ENCODE measurements at regions not wholly inside any gene's neighbourhood (a gene's known extent, or its start where the extent isn't known, plus 50 kb on each side); places are given as distances from the start of the nearest gene placed in this dataset.

DNA sequence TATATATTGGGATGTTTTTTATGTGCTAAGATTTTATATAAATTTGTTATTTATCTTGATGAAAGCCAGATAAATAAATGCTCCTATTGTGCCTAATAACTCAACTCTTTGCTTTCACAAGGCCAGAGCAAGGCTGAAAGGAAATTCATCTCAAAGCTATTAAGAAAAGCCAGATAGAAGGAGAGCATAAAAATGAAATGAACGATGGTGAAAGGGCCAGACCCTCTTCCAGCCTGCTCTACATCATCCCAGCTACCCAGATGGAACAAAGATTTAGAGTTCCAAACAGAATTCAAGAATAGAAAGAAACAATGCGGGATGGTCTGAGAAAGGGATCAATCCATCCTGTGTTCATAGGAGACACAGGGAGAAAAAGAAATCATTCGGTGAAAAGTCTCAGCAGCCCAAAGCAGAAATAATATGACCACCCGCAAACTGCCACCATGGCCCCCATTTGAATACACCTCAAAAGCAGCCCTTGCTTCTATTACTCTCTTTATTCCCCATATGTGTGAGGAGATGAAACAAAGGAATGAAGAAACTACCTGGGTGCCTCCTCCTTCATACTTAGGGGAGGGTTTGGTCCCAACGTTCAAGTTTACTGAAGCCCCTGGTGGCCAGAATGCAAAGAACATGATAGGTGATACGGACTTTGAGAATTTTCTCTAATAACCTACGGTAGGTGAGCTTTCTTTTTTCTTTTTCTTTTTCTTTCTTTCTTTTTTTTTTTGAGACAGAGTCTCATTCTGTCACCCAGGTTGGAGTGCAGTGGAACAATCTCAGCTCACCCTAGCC lies 110.1 kb upstream of the FBXO11 start:
- no peak overlapping the region for H3K4me3 ChIP-seq (ENCODE audit: low read depth, low read length)
- DNase-seq (ENCODE audit: low read depth) = no peak
- TF ChIP-seq, protein P1, sequence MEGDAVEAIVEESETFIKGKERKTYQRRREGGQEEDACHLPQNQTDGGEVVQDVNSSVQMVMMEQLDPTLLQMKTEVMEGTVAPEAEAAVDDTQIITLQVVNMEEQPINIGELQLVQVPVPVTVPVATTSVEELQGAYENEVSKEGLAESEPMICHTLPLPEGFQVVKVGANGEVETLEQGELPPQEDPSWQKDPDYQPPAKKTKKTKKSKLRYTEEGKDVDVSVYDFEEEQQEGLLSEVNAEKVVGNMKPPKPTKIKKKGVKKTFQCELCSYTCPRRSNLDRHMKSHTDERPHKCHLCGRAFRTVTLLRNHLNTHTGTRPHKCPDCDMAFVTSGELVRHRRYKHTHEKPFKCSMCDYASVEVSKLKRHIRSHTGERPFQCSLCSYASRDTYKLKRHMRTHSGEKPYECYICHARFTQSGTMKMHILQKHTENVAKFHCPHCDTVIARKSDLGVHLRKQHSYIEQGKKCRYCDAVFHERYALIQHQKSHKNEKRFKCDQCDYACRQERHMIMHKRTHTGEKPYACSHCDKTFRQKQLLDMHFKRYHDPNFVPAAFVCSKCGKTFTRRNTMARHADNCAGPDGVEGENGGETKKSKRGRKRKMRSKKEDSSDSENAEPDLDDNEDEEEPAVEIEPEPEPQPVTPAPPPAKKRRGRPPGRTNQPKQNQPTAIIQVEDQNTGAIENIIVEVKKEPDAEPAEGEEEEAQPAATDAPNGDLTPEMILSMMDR (IDR thresholded peaks at IDR 0.05; ENCODE audit: insufficient read depth, low read length) = no peak

DNA sequence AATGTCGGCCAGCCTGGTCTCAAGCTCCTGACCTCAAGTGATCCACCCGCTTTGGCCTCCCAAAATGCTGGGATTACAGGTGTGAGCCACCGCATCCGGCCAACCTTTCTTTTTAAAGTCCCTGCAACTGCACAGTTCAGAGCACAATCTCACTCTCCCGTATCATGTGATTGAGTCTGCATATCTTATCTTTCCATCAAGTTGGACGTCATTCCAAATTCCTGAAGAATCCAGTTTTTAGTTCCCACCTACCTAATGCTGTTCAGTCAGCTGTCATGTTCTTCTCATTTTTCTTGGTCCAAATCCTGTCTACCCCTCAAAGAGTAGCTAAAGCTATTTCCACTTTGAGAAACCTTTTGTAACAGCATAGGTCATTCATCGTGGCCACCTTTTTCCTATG lies 110.8 kb upstream of the FBXO11 start:
- TF ChIP-seq, protein P1 (IDR thresholded peaks at IDR 0.05; ENCODE audit: insufficient read depth, low read length) = no peak
- DNase-seq (ENCODE audit: low read depth) = no peak
- no peak overlapping the region for H3K4me3 ChIP-seq (ENCODE audit: low read depth, low read length)

DNA sequence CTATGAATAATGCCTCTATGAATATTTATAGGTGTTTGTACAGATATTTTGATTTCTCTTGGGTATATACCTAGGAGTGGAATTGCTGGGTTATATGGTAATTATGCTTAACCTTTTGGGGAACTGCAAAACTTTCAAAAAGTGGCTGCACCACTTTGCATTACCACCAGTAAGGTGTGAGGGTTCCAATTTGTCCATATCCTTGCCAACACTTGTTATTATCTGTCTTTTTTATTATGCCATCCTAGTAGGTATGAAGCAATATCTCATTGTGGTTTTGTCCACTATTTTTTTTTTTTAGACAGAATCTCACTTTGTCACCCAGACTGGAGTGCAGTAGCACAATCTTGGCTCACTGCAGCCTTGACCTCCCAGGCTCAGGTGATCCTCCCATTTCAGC lies 112.2 kb upstream of the FBXO11 start:
- TF ChIP-seq, protein P1 (IDR thresholded peaks at IDR 0.05; ENCODE audit: insufficient read depth, low read length) = no peak
- no peak for DNase-seq (ENCODE audit: low read depth)
- H3K4me3 ChIP-seq (ENCODE audit: low read depth, low read length) = no peak overlapping the region

DNA sequence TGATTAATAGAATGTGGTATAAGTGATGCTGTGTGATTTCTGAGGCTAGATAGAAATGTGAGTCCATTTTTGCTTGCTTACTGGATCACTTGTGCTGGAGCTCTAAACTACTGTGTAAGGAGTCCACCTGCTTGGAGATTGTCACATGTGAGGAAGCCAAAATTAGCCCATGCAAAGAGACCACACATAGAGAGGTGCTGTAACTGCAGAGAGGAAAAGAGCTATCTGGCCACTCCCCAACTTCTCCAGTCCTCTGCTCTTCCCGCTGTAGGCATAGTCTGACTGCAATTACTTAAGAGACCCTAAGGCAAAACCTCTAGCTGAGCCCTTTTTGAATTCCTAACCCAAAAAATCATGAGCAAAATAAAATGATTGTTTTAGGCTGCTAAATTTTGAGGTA lies 120.6 kb upstream of the FBXO11 start:
- no peak for DNase-seq (ENCODE audit: low read depth)
- TF ChIP-seq, protein P1 (IDR thresholded peaks at IDR 0.05; ENCODE audit: insufficient read depth, low read length) = no peak
- H3K4me3 ChIP-seq (ENCODE audit: low read depth, low read length) = no peak overlapping the region

DNA sequence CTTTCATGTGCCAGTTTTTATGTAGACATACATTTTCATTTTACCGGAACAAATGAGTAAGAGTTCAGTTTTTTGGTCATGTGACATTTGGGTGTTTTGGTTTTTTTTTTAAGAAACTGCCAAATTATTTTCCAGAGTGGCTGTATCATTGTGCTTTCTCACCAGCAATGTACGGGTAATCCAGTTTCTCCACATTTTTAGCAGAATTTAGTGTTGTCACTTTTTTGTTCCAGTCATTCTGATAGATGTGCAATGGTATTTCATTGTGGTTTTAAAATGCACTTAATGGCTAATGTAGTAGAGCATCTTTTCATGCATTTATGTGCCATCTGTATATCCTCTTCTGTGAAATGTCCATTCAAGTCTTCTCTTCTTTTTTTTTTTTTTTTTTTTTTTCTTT lies 126.5 kb upstream of the FBXO11 start:
- TF ChIP-seq, protein P1 (IDR thresholded peaks at IDR 0.05; ENCODE audit: insufficient read depth, low read length) = no peak
- no peak for DNase-seq (ENCODE audit: low read depth)
- no peak overlapping the region for H3K4me3 ChIP-seq (ENCODE audit: low read depth, low read length)

DNA sequence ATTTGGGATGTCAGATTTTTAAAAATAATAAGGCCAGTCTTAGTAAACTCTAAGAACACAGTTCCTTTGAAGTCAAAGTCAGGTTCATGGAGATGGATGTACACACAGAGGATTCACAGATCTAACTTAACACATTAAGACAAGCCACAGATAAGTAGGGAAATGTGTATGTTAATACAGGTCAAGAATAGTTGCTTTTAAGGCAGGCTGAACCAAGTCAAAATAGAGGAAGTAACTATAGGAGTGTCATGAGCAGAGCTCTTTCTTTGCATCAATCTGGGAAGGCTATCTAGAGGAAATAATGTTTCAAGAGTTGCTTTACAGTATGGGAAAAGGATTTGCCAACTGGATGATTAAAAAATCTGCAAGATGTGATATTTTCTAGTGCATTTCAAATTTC lies 128.0 kb upstream of the FBXO11 start:
- no peak for DNase-seq (ENCODE audit: low read depth)
- H3K4me3 ChIP-seq (ENCODE audit: low read depth, low read length) = no peak overlapping the region
- TF ChIP-seq, protein P1 (IDR thresholded peaks at IDR 0.05; ENCODE audit: insufficient read depth, low read length) = no peak

DNA sequence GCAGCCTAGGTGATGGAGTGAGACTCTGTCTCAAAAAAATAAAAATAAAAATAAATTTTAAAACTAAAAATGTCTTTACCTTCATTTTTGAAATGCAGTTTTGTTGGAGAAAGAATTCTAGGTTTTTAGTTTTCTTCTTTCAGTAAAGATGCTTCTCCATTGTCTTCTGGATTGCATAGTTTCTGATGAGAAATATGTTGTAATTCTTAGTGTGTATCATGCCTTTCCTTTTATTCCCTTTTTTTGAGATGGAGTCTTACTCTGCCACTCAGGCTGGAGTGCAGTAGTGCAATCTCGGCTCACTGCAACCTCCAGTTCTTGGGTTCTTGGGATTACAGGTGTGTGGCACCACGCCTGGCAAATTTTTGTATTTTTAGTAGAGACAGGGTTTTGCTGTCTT lies 130.0 kb upstream of the FBXO11 start:
- no peak for DNase-seq (ENCODE audit: low read depth)
- TF ChIP-seq, protein P1 (IDR thresholded peaks at IDR 0.05; ENCODE audit: insufficient read depth, low read length) = no peak
- no peak overlapping the region for H3K4me3 ChIP-seq (ENCODE audit: low read depth, low read length)

Data from fibroblast of the aortic adventitia (primary cell).